Sigmoid colon (tissue), 6 donors: ENCODE measurements at regions not wholly inside any gene's neighbourhood (a gene's known extent, or its start where the extent isn't known, plus 50 kb on each side); places are given as distances from the start of the nearest gene placed in this dataset.

Experiments
- DNase-seq: peaks from one replicate; pipeline ENCODE4 v3.0.0-alpha.2; 2019
- H3K27ac ChIP-seq, 4 donors: fragments of 200-600 bp; sonication (generic); one replicate each; pipeline ENCODE4 v1.5.1; 2016 to 2019; ENCODE audit warnings: mild to moderate bottlenecking in 1 of 4
- H3K27me3 ChIP-seq, 3 donors: fragments of 200-600 bp; sonication (generic); one replicate each; pipeline ENCODE4 v1.5.1; 2019; ENCODE audit warnings: mild to moderate bottlenecking in 1 of 3
- H3K36me3 ChIP-seq, 4 donors: fragments of 200-600 bp; sonication (generic); one replicate each; pipeline ENCODE4 v1.5.1; 2016 to 2019
- H3K4me1 ChIP-seq, 4 donors: fragments of 200-600 bp; sonication (generic); one replicate each; pipeline ENCODE4 v1.5.1; 2017 to 2019
- H3K4me3 ChIP-seq, 4 donors: fragments of 200-600 bp; sonication (generic); one replicate each; pipeline ENCODE4 v1.5.1; 2017 to 2019; ENCODE audit warnings: mild to moderate bottlenecking in 2 of 4, moderate library complexity in 1 of 4
- H3K9me3 ChIP-seq, 4 donors: fragments of 200-600 bp in 3 of 4; sonication (generic) in 3 of 4; one replicate each; pipeline versions ENCODE4 v1.5.1 to v1.6.1; 2013 to 2019
- CTCF ChIP-seq, 4 experiments: fragments of 450-650 bp in 3 of 4; fragments of 200-600 bp in 1 of 4; IDR thresholded peaks; one replicate each; pipeline ENCODE4 v1.5.1; 2016 to 2019; ENCODE audit warnings: antibody characterized with exemption in 4 of 4, mild to moderate bottlenecking in 3 of 4, moderate library complexity in 2 of 4
- EP300 ChIP-seq, 4 donors: sonication (generic); formaldehyde crosslinking; IDR thresholded peaks; one replicate each; pipeline ENCODE4 v1.6.1; 2017; ENCODE audit warnings: antibody characterized with exemption in 4 of 4
- POLR2A ChIP-seq, 2 donors: fragments of 450-650 bp; IDR thresholded peaks; one replicate each; pipeline ENCODE4 v1.6.1; 2016; ENCODE audit warnings: antibody characterized with exemption in 2 of 2, mild to moderate bottlenecking in 2 of 2, moderate library complexity in 2 of 2
- POLR2AphosphoS5 ChIP-seq, 4 donors: sonication (generic); formaldehyde crosslinking; IDR thresholded peaks; one replicate each; pipeline ENCODE4 v1.6.1; 2017; ENCODE audit warnings: antibody characterized with exemption in 4 of 4
- WGBS, 2 donors: extraction: QIAGEN DNeasy Blood & Tissue Kit; methylation state at CpG; one replicate each; pipeline ENCODE4 v1.1.7; 2013; 5-methylcytosine and 5-hydroxymethylcytosine counted together
- intact Hi-C: fragments of 100-400 bp; cut with DNase I; formaldehyde crosslinking; loops from one replicate; pipeline ENCODE4 v1.15.1; 2023
- donor health status: healthy with polysubstance abuse.
- donor health status: healthy.

- intact Hi-C loops, result loop anchor here (5.0 kb wide), 2 partner anchors 41 to 86 kb away; no protein-coding TSS in a partner anchor
- Histone ChIP-seq H3K4me1 (peaks cover 0 to 25% (median 8%) of the 10 kb centered on the region in 4 donors), H3K4me3 (peak overlapping the region in 3 of 4 donors; percentile 26 to 32 (median 30)), H3K27me3 (no peaks in the 10 kb centered on the region), H3K9me3 (no peaks in the 10 kb centered on the region), H3K27ac (peak overlapping the region; percentile 83 to 90 (median 87)), H3K36me3 (no peaks in the 10 kb centered on the region)
- peak; percentile 77 for DNase-seq
- WGBS, 2 donors, result 14 to 29% methylated on average over 13 of the region's 13 CpGs
- TF ChIP-seq POLR2A (IDR thresholded peaks at IDR 0.05) (no peak), POLR2AphosphoS5 (IDR thresholded peaks at IDR 0.05) (peak; percentile 4 to 51 (median 22)), EP300 (IDR thresholded peaks at IDR 0.05) (no peak), CTCF (IDR thresholded peaks at IDR 0.05) (no peak)
Measured at GRCh38 chr11:70913715-70914231, 338.6 kb downstream of the SHANK2 start.

GRCh38 chr11:70914496-70914895, 337.9 kb downstream of the SHANK2 start:
- Histone ChIP-seq H3K4me3 (no peak overlapping the region), H3K9me3 (no peaks in the 10 kb centered on the region), H3K4me1 (peaks cover 0 to 21% (median 8%) of the 10 kb centered on the region in 4 donors), H3K27me3 (no peaks in the 10 kb centered on the region), H3K36me3 (no peaks in the 10 kb centered on the region), H3K27ac (peak overlapping the region; percentile 83 to 90 (median 87))
- TF ChIP-seq EP300 (IDR thresholded peaks at IDR 0.05), result no peak
- TF ChIP-seq POLR2AphosphoS5 (IDR thresholded peaks at IDR 0.05), result no peak
- no peak for TF ChIP-seq POLR2A (IDR thresholded peaks at IDR 0.05)
- no peak for TF ChIP-seq CTCF (IDR thresholded peaks at IDR 0.05)
- intact Hi-C loops, result loop anchor here (5.0 kb wide), 2 partner anchors 42 to 87 kb away; no protein-coding TSS in a partner anchor
- no peak for DNase-seq
- 72 to 88% methylated on average over 7 of the region's 7 CpGs for WGBS, 2 donors

GRCh38 chr11:70915158-70915985, 337.0 kb downstream of the SHANK2 start:
- no peak for DNase-seq
- Histone ChIP-seq H3K36me3 (no peaks in the 10 kb centered on the region), H3K4me3 (no peak overlapping the region), H3K4me1 (peaks cover 0 to 21% (median 8%) of the 10 kb centered on the region in 4 donors), H3K27ac (peak overlapping the region; percentile 83 to 90 (median 87)), H3K9me3 (no peaks in the 10 kb centered on the region), H3K27me3 (no peaks in the 10 kb centered on the region)
- TF ChIP-seq POLR2A (IDR thresholded peaks at IDR 0.05) (no peak), POLR2AphosphoS5 (IDR thresholded peaks at IDR 0.05) (no peak), CTCF (IDR thresholded peaks at IDR 0.05) (no peak), EP300 (IDR thresholded peaks at IDR 0.05) (no peak)
- intact Hi-C loops, result no loop called here
- 79 to 84% methylated on average over 17 of the region's 17 CpGs for WGBS, 2 donors

GRCh38 chr11:70916351-70916750, 336.0 kb downstream of the SHANK2 start:
- 95 to 96% methylated on average over 8 of the region's 8 CpGs for WGBS, 2 donors
- H3K27me3 ChIP-seq, result no peaks in the 10 kb centered on the region
- no peak for DNase-seq
- H3K9me3 ChIP-seq, result peaks cover 2 to 7% (median 5%) of the 10 kb centered on the region in 4 donors
- no peak for TF ChIP-seq CTCF (IDR thresholded peaks at IDR 0.05)
- no peak for TF ChIP-seq EP300 (IDR thresholded peaks at IDR 0.05)
- no peak overlapping the region for H3K4me3 ChIP-seq
- H3K4me1 ChIP-seq, result peaks cover 0 to 21% (median 8%) of the 10 kb centered on the region in 4 donors
- H3K27ac ChIP-seq, result peak overlapping the region in 1 of 4 donors; percentile 87
- intact Hi-C loops, result no loop called here
- H3K36me3 ChIP-seq, result no peaks in the 10 kb centered on the region
